Inferior parietal cortex (tissue), 1 donor: ENCODE measurements at regions not wholly inside any gene's neighbourhood (a gene's known extent, or its start where the extent isn't known, plus 50 kb on each side); places are given as distances from the start of the nearest gene placed in this dataset.
"Not testable (repeated sequence)": the region's sequence is repeated elsewhere in the genome, so short reads cannot be mapped to it uniquely, and the experiment has no call there.

Experiments used
- DNase-seq: peaks from one replicate; pipeline ENCODE4 v3.0.0-alpha.2; 2016; ENCODE audit errors: extremely low spot score

DNA sequence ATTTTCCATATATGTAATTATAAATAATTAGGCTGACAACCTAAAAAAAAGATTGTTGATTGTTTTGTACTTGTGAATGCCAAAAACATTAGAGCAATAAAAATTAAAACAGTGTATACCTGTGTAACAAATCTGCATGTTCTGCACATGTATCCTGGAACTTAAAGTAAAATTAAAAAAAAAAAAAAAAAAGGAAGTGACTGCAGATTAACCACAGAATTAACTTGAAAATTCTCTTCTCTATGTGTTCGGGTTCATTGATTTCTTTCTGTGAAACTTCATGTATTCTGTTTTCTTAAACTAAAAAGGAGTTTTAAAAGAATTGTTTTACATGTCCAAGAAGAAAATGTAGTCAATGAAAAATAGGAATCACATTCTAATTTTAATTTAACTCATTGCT lies 95.7 kb downstream of the FASLG start:
- no peak for DNase-seq

DNA sequence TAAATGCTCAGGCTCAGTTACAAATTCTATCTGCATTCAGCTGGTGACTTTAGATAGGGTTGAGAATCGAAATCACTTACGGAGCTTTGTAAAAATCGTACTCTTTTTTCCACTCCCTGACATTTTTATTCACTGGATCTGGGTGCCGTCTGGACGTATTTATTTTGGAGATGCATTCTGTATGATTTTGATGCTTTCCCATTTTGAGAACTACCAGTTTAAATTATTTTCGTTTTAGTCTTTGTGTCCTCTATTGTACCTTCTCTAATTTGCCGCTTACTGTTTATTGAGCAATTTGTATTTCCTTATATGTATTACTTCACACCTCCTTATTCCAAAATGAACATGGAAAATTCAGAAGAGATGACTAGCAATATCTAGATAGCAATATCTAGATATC lies 96.2 kb downstream of the FASLG start:
- no peak for DNase-seq

DNA sequence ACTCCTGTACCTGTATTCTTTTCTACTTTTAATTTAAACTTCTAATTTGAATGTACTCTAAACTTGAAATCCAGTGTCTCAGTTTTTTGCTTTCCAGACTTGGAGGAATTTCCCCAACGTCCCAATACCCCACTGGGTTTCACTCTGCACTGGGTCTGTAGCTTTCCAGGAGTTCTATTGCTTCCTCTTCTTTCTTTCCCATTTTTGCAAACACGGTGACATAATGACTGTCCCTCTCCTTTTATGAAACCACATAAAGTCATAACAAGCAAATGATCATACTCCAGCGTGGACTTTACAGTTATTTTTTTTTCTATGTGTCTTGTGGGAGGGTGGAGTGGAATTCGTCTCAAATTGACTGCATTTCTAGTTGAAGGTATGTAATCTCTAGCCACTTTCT lies 97.1 kb downstream of the FASLG start:
- no peak for DNase-seq

DNA sequence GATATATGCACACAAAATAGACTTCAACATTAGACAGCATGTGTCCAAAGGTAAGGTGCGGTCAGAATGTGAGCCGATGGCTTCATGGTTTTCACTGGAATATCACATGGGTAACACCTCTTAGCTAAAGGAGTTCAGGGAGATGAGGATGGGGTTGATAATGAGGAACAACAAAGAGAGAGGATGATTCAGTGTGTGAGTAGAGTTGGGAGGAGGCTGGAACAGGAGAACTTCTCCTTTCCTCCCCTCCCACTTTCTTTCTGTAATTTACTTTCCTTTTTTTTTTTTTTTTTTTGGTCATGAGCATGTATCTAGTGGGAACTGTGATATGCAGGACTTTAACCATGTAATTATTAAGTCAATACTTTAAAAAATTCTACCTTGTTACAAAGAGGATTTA lies 99.4 kb downstream of the FASLG start:
- no peak for DNase-seq

DNA sequence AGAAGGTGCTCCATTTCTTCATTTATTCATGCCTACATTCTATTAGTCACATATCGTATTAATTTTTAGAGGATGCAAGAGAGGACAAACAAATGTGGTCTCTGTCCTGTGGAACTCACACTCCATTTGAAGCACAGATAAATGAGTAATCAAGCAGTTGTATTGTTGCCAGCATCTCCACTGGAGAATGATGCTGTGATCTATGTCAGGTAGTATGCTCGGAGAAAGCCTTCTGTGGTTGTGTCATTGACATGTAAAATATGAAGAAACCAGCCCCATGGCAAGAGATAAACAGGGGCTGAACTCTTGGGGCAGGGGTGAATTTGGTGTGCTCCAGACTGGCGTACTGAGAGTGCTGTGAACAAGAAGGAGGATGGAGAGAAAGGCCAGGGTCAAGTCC lies 101.2 kb downstream of the FASLG start:
- DNase-seq: no peak

DNA sequence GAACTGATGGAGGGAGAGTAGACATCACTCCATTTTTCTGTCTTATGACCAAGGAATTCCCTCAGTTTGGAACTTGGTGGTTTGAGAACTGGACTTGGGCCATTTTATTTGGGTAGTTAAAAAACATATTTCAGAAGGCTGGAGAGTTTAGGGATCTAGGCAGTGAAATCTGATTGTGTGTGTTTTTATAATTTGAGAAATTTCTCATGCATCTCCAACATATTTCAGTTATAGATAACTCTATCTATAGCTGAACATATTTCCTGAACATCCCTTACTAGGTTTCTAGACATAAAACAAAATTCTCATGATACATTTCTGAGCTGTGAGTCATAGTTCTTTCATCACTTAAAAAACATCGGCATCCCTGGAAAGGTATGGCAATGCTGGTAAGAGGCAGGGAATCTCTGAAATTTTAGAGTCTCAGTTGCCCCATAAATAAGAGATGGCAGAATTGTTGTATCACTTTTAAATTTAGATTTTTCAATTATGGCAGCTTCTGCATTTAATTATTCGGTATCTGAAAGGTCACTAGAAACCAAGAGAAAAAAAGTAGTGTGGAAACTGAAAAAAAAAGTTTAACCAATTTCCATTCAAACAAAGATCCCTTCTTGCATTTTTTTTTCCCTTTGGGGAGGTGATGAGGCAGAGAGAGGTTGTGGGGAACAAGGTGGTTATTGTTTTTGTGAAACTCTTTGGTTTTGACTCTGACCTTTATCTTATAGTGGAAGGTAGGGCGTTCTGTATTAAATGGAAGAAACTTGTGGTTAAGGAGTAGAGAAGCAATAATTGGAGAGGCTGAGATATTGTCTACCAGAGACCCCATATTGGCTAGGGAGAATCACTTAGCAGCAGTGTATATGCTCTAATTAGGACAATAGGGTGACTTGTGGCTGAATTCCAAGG lies 102.9 kb downstream of the FASLG start:
- DNase-seq: no peak

DNA sequence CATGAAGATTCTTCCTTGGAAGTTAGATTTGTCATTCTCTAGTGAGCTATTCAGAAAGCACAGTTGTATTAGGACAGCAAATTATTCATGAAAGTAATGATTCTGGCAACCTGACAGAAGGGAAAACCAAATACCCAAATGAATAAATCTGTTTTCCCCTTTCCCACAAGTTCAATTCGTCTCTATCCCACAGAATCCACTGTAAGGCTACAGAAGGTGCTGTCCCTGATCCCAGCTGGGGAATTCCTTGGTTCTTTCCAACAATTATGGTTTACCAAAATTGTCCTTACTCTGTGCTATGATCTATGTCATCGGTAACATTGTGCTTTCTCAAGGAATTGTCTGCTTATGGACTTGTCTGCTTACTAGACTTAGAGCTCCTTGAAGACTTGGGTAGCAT lies 104.2 kb downstream of the FASLG start:
- no peak for DNase-seq

DNA sequence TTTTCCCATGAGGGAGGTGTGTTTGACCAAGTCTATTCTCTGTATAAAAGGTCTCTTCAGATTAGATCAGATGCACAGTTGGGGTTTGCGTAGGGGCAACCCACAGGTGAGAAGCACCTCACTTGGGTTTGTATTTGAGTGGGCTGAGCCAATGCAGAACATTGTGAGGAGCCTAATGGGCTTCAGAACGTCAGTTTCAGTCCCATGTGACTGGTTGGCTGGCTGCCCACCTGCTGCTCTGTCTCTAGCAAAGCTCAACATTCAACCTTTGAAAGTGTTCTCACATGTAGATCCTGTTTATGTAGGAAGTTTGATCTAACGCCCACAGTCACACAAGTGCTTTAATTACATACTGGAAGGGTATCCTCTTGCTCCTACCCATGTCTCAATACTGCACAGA lies 105.5 kb downstream of the FASLG start:
- no peak for DNase-seq

DNA sequence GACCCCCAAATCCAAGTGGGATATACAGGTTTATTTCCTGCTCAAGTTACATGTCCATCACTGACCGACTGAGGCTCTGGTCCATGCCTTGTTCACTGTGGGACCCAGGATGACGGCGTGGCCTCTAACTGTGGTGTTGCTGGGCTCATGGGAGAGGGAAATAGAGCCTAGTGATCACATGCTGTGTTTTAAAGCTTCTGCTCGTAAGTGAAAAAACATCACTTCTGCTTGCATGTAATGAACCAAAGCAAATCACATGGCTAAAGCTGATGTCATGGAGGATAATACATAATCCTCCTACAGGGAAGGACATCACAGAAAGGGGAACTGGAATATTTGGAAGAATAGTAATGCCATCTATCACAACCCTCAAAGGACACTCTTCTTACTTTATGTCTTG lies 107.6 kb downstream of the FASLG start:
- no peak for DNase-seq

DNA sequence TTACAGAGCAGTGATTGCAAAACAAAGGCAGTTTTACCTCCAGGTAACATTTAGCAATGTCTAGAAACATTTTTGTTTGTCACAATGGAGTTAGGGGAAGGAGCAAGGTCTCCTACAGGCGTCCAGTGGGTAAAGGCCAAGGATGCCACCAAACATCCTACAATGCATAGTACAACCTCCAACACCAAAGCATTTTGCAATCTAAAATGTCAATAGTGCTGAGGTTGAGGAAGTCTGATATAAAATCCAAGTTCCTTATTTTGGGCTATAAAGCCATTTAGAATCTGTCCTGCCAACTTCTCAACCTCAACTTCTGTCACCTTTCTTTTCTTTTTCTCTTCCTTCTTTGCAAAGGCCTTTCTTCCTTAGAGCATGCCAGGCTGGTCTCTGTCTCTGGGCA lies 111.2 kb downstream of the FASLG start:
- no peak for DNase-seq

DNA sequence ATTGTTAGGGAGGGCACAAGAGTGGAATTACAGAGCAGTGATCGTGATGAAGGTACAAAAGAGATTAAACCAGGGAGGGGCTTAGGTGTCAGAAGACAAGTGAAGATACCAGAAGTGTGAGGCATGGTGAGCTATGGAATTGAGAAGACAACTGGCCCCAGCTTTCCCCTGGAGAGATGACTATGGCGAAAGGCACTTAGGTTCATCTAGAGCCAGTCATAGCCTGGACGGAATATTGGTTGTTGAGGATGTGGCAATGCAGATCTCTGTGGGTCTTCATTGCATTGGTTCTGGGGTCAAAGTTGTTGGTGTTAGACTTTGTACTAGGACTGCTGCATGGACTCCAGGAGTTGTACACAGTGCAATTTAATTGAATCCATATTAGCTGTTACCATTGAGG lies 115.7 kb downstream of the FASLG start:
- DNase-seq: no peak

DNA sequence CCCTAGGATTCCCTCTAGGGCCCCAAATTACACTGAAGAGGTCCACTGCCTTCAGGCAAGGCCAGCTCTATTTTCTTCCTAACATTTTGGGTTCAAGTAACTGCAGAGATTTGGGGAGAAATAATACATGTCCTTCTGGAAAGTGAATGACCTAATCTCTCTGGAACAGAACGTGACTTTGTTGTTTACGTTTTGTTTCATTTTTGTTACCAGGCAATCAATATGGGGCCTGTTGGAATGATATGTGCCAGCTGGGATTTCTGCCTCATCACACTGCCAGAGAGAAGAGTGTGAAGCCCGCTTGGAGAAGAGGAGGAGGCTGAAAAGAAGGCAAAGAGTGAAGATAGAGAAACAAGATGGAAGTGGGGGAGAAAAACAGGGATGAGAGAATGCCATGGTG lies 116.7 kb downstream of the FASLG start:
- no peak for DNase-seq

DNA sequence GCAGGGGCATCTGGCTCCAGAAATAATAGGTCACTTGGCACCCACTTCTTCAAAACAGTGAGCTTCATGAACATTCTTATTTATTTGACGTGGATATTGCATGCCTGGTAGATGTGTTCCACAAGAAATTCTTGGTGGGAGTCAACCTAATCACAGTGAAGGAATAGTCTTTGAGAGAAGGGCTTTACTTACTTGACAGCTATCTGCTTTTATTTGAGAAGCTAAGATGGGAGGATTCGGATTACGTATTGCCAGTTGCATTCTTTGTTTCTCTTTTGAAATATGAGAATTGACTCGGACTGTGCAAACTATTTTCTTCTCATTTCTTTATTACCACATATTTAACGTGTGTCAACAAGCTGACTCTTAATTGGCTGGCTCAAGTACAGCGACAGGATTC lies 117.2 kb downstream of the FASLG start:
- DNase-seq: no peak

DNA sequence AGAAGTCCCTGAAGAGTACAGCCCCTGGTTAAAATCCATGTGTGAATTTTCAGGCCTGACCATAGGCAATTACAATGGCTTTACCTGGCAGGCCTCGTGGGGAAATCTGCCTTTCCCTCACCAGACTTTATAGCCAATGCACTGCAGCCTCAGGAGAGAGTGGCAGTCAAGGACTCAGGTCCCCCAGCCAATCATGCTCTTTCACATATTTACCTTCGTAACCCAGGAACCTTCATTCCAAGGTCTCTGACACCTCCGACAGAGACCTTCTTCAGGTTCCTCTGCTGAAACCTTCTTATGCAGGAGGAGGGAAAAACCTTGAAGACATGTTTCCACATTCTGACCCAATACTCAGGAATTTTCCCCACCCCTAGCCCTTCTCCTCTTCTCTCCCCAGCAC lies 118.9 kb downstream of the FASLG start:
- DNase-seq: no peak

DNA sequence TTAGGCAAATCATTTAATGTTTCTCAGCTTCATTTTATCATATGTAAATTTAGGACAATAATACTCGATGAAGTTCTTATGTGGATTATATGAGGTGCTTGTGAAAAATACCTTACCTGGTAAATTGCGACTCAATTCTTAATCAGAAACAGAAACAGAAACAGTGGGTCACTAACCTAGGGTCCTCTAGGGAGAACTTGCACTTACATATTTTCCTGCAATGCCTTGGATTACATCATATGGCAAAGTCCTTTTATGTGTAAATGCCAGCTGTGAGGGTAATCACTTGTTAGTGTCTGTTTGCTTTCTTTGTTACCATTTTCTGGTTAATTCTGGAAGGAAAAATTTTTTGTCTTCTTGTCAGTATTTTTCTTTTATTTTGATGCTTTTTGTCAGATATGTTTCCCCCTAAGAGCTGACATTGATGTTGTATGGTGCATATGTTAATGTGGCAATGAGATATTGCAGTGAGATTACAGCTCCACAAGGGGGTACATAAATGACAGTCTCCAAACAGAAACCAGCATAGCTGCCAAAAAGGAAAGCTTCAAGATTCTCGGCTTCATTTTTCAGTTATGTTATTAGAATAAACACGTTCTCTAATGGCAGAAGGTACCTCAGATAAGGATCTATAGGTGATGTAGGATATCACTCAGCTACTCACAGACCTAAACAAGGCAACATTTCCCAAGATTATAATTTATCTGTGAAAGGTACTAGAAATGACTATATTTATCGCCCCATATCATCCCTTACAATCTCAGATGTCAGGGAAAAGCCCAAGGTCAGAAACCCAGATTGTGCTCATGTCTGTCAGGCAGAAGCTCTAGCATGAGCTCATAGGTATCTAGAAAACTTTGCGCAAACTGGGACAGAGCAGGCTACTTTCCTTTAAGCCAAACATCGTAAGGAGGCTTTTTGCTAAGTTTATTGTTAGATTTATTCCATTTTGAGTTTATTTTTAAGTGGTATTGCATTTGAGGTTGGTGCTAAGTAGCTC lies 119.9 kb downstream of the FASLG start:
- DNase-seq: no peak

DNA sequence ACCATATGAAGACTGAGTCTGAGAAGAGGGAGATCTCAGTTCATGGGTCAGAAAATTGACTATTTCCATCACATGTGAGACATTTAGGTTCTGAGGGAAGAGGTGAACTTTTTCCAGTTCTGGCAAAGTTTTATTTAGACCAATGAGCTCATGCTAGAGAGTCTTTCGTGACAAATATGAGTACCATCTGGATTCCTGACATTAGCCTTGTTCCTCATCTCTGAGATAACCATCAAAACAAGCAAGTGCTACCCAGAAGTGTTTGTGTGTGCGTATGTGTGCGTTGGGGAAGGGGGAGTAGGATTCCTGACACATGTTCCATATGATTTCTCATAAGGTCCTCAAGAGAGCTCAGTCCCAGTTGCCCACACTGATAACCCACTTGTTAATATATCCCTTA lies 120.6 kb downstream of the FASLG start:
- DNase-seq: no peak

DNA sequence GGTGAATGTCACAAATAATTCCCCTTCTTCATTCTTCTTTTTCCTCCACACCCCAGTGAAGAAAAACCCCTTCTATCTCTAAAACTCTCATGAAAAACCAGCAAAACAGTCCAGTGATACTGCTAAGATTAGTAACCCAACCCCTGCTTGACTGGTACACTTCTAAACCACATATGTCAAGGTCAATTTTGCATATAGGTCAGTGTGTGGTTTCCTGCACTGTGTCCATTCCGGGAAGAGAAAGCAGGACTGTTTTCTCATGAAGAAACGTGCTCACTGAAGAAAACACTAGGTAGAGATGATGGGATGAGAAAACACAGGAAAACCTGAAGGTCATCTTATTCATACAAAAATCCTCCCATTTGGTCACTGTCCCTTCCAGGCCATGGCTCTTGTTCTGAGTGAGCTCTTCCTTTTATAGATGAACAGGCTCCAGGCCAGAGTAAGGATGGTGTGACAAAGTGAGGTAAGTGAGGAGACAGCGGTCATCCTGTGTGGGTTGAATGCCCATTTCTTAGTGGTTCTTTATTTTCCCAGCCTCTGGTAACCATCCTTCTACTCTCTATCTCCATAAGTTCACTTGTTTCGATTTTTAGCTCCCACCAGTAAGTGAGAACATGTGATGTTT lies 122.7 kb downstream of the FASLG start:
- DNase-seq: no peak

DNA sequence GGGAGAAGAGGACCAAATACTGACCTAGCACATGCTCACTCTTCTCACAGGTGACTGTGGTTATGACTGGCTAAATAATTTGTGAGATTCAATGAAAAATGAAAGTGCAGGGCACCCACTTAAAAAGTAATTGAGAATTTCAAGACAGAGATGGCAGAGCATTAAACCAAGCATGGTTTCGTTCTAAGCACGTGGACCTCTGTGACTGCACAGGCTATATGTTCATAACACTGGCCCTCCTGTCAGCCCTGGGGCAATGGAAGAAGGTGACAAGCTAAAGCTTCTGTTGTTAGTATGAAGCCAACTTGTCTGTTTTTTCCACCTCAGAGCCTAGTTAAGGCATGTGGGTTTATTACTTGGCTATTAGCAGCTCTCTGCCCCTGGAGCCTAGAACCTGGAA lies 130.9 kb downstream of the FASLG start:
- no peak for DNase-seq

DNA sequence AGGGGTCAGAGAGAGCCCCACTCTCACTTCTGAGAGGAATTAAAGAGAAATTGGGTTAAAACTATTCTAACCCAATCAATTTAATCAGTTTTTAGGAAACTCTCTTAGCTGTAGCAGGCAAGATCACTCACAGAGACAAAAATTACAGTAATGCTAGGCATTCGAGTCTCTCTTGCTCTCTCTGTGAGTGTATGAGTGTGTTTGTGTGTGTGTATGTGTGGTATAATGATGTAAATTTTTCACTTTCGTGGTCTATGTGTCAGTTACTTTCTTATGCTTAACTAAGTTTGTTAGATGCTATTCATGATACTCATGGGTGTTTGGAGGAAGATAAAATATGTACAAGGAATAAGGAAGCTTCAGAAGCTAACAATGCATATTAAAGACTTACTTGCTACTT lies 131.3 kb downstream of the FASLG start:
- DNase-seq: no peak

DNA sequence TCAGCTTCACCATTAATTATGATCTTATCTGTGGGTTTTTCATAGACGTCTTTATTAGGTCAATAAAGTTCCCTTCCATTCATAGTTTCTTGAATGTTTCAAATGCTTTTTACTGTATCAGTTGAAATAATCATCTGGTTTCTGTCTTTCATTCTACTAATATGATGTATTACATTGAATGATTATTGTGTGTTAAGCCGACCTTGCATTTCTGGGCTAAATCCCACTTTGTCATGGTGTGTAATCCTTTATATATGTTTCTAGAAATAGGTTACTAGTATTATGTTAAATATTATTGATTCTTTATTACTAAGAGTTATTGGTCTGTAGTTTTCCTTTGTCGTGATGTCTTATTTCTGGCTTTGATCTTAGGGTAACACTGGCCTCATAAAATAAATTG lies 134.9 kb downstream of the FASLG start:
- no peak for DNase-seq

DNA sequence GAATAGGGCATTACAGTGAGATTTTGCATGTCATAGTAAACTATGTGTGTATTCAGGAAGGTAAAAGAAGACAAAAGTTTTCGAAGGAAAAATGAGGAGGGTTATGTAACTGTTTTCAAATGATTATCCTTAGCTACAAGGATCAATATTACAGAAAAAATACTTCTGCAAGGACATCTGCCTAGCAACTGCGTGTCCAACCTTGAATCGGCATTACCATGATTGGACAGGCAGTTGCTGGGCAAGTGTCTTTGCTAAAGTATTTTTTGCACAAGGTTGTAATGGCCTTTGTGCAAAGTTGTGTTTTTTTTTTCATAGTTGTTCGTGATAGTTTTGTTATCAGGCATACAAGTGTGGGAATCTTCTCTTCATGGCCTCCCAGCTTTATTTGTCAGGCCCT lies 136.8 kb downstream of the FASLG start:
- no peak for DNase-seq

DNA sequence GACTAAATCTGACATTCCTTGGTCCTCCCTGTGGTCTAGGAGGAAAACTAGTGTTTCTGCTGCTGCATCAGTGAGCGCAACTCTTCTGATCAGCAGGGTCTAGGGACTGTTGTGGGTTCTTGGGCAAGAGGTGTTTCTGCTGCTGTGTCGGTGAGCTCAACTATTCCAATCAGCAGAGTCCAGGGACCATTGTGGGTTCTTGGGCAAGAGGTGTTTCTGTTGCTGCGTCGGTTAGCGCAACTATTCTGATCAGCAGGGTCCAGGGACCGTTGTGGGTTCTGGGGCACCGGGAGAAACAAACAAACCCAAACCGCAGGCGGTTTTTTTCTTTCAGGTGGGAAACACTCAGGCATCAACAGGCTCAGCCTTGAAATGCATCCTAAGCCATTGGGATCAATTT lies 140.9 kb downstream of the FASLG start:
- not testable (repeated sequence) for DNase-seq
